Smooth muscle cell (in vitro differentiated cells): ENCODE measurements at regions not wholly inside any gene's neighbourhood (a gene's known extent, or its start where the extent isn't known, plus 50 kb on each side); places are given as distances from the start of the nearest gene placed in this dataset.

Source experiments
- DNase-seq: peaks from one replicate; lab custom pipeline; 2025; ENCODE audit not compliant: unreplicated experiment; lab: John Stamatoyannopoulos, UW
- H2AFZ ChIP-seq: fragments of 200-600 bp; sonication (generic); 2 replicates; pipeline ENCODE4 v1.6.0; 2016; ENCODE audit warnings: antibody characterized with exemption, low read depth, mild to moderate bottlenecking
- H3F3A ChIP-seq: fragments of 200-600 bp; sonication (generic); 2 replicates; pipeline ENCODE4 v1.6.0; 2017; ENCODE audit warnings: antibody characterized with exemption, low read depth
- H3K27ac ChIP-seq: fragments of 200-600 bp; sonication (generic); 2 replicates; pipeline ENCODE4 v1.5.1; 2016; ENCODE audit warnings: low read depth, mild to moderate bottlenecking
- H3K27me3 ChIP-seq: fragments of 200-600 bp; sonication (generic); 2 replicates; pipeline ENCODE4 v1.6.1; 2016; ENCODE audit warnings: low read depth, mild to moderate bottlenecking
- H3K36me3 ChIP-seq: fragments of 200-600 bp; sonication (generic); 2 replicates; pipeline ENCODE4 v1.5.1; 2016; ENCODE audit warnings: low read depth
- H3K4me1 ChIP-seq: fragments of 200-600 bp; sonication (generic); 2 replicates; pipeline ENCODE4 v1.5.1; 2016; ENCODE audit warnings: low read depth
- H3K4me2 ChIP-seq: fragments of 200-600 bp; sonication (generic); 2 replicates; pipeline ENCODE4 v1.6.0; 2016; ENCODE audit warnings: mild to moderate bottlenecking
- H3K4me3 ChIP-seq: fragments of 200-600 bp; sonication (generic); 2 replicates; pipeline ENCODE4 v1.5.1; 2016; ENCODE audit warnings: mild to moderate bottlenecking
- H3K79me2 ChIP-seq: fragments of 200-600 bp; sonication (generic); 2 replicates; pipeline ENCODE4 v1.6.0; 2016; ENCODE audit warnings: low read depth, mild to moderate bottlenecking
- H3K9ac ChIP-seq: fragments of 200-600 bp; sonication (generic); 2 replicates; pipeline ENCODE4 v1.6.0; 2016; ENCODE audit warnings: low read depth
- H3K9me3 ChIP-seq: fragments of 200-600 bp; sonication (generic); replicated peaks from 2 replicates; pipeline ENCODE4 v1.5.1; 2016; ENCODE audit warnings: low read depth
- H4K20me1 ChIP-seq: fragments of 200-600 bp; sonication (generic); 2 replicates; pipeline ENCODE4 v1.6.0; 2016; ENCODE audit warnings: low read depth
- WGBS: methylation state at CpG from one replicate; pipeline ENCODE4 v1.1.7; 2016; ENCODE audit warnings: low lambda C conversion rate; 5-methylcytosine and 5-hydroxymethylcytosine counted together
- TF ChIP-seq, protein P1 (sequence below): fragments of 200-600 bp; sonication (generic); IDR thresholded peaks from 2 replicates; pipeline ENCODE4 v1.5.1; 2017; ENCODE audit warnings: borderline replicate concordance, mild to moderate bottlenecking, antibody characterized with exemption; ENCODE audit not compliant: insufficient read depth, poor library complexity, severe bottlenecking

DNA sequence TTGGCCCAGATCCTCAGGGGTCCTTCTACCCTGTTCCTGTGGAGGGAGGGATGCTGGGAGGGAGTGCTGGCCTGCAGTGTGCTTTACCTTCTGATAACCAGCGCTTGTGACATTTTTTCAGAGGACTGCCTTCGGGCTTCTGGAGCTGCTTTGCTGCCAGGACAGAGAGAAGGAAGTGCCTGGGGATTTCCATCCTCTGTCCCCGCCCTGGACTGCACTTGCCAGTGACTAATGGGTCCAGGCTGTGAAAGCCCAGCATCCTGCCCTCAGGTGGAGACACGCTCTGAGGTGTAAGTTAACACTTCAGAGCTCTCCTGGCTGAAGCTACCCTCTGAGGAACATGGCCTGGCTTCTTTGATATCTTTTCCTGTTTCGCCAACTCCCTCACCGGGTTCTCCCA is 158.7 kb upstream of the SYT13 start:
- H3K27me3 ChIP-seq: peaks cover 4% of the 10 kb centered on the region
- H3K9ac ChIP-seq: no peak overlapping the region
- H3K36me3 ChIP-seq: no peaks in the 10 kb centered on the region
- WGBS: 51% methylated on average over 6 of the region's 6 CpGs
- H3K4me2 ChIP-seq: no peak overlapping the region
- TF ChIP-seq, protein P1, sequence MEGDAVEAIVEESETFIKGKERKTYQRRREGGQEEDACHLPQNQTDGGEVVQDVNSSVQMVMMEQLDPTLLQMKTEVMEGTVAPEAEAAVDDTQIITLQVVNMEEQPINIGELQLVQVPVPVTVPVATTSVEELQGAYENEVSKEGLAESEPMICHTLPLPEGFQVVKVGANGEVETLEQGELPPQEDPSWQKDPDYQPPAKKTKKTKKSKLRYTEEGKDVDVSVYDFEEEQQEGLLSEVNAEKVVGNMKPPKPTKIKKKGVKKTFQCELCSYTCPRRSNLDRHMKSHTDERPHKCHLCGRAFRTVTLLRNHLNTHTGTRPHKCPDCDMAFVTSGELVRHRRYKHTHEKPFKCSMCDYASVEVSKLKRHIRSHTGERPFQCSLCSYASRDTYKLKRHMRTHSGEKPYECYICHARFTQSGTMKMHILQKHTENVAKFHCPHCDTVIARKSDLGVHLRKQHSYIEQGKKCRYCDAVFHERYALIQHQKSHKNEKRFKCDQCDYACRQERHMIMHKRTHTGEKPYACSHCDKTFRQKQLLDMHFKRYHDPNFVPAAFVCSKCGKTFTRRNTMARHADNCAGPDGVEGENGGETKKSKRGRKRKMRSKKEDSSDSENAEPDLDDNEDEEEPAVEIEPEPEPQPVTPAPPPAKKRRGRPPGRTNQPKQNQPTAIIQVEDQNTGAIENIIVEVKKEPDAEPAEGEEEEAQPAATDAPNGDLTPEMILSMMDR: no peak
- H3K79me2 ChIP-seq: no peaks in the 10 kb centered on the region
- no peak overlapping the region for H3K4me3 ChIP-seq
- no peak overlapping the region for H2AFZ ChIP-seq
- no peaks in the 10 kb centered on the region for H3K4me1 ChIP-seq
- no peak for DNase-seq
- H3K27ac ChIP-seq: no peak overlapping the region
- H4K20me1 ChIP-seq: no peaks in the 10 kb centered on the region
- no peaks in the 10 kb centered on the region for H3K9me3 ChIP-seq
- no peaks in the 10 kb centered on the region for H3F3A ChIP-seq

DNA sequence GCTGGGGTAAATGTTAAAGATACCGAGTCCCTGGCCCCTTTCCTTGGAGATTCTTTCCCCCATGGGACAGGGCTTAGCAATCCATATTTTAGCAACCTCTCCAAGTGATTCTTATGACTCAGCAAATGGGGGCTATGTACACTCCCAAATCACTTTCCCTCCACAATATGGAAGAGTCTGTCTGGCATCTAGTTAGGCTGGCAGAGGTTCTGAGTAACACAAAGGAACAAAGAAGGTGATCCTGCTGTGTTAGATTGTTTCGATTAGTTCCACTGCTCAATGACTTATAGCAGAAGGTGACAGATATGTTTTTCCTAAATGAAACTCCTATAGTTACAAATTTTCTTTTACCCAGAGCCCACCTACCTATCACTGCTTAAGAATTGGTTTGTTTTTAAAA is 154.0 kb upstream of the SYT13 start:
- Histone ChIP-seq H3K79me2 (no peaks in the 10 kb centered on the region), H3K4me1 (no peaks in the 10 kb centered on the region), H3K4me3 (no peak overlapping the region), H3K9me3 (peaks cover 5% of the 10 kb centered on the region), H3F3A (no peaks in the 10 kb centered on the region), H3K27me3 (peaks cover 18% of the 10 kb centered on the region), H3K9ac (no peak overlapping the region), H2AFZ (no peak overlapping the region), H3K36me3 (no peaks in the 10 kb centered on the region), H4K20me1 (no peaks in the 10 kb centered on the region), H3K4me2 (no peak overlapping the region), H3K27ac (no peak overlapping the region)
- TF ChIP-seq, protein P1: no peak
- no peak for DNase-seq
- WGBS: 91% methylated on average over 2 of the region's 2 CpGs

DNA sequence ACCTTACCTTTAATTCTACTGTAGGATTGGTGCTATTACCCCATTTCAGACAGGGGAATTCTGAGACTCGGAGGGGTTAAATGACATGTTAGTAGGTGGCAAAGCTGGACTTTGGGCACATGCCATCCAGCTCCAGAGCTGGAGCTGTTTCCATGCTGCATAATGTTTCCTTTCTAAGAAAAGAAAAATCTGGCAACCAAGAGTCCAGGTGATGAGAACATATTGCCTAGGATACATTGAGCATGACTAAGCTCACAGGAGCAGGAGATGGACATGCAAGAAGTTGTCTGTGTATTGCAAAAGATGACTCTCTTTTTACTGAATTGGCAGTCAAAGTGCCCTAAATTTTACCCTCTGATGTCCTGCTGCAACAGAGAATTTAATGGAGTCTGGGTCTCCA is 150.8 kb upstream of the SYT13 start:
- no peak for DNase-seq
- TF ChIP-seq, protein P1: no peak
- Histone ChIP-seq H3F3A (no peaks in the 10 kb centered on the region), H4K20me1 (no peaks in the 10 kb centered on the region), H2AFZ (no peak overlapping the region), H3K27me3 (peaks cover 29% of the 10 kb centered on the region), H3K9me3 (peaks cover 5% of the 10 kb centered on the region), H3K36me3 (no peaks in the 10 kb centered on the region), H3K4me1 (no peaks in the 10 kb centered on the region), H3K79me2 (no peaks in the 10 kb centered on the region), H3K4me3 (no peak overlapping the region), H3K4me2 (no peak overlapping the region), H3K9ac (no peak overlapping the region), H3K27ac (no peak overlapping the region)
- 94% methylated on average over 1 of the region's 1 CpG for WGBS

DNA sequence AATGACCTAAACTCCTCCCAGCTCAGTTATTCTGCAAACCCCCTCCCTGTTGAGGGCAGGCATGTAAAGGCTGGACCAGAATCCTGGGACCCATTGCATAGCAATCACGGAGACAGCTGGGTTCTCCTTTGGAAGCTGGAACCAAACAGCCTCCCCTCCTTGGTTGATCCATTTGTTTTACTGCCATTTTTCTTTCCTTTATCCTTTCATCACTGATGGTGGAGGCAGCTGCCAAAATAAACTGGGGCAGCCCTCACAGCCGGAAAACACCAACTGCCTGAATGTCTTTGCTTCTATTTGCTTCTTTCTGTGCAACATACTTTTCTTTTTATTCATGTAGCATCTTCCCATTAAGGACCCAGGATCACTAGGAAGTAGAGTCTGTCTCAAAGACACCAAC is 150.0 kb upstream of the SYT13 start:
- Histone ChIP-seq H3K79me2 (no peaks in the 10 kb centered on the region), H3F3A (no peaks in the 10 kb centered on the region), H4K20me1 (no peaks in the 10 kb centered on the region), H3K27ac (no peak overlapping the region), H3K9me3 (peaks cover 5% of the 10 kb centered on the region), H3K4me1 (no peaks in the 10 kb centered on the region), H3K9ac (no peak overlapping the region), H3K4me3 (no peak overlapping the region), H2AFZ (no peak overlapping the region), H3K4me2 (no peak overlapping the region), H3K36me3 (no peaks in the 10 kb centered on the region), H3K27me3 (peaks cover 29% of the 10 kb centered on the region)
- 84% methylated on average over 2 of the region's 2 CpGs for WGBS
- DNase-seq: no peak
- TF ChIP-seq, protein P1: no peak
